RWPE2 (cell line): ENCODE measurements at regions not wholly inside any gene's neighbourhood (a gene's known extent, or its start where the extent isn't known, plus 50 kb on each side); places are given as distances from the start of the nearest gene placed in this dataset.
A peak's percentile ranks its signal among the peaks of the same experiment; 100 is the strongest.

Source experiments
- ATAC-seq: fragments of 200-7000 bp; cut with Tn5 transposase; 3 replicates; pipeline ENCODE4 v1.9.1; 2021; ENCODE audit warnings: low read depth
- DNase-seq: peaks from one replicate; pipeline ENCODE4 v3.0.0-alpha.2; 2020; ENCODE audit warnings: low spot score
- H3K27ac ChIP-seq: fragments of 450-650 bp; 2 replicates; pipeline ENCODE4 v1.5.1; 2017; ENCODE audit warnings: mild to moderate bottlenecking; ENCODE audit not compliant: poor library complexity, severe bottlenecking
- H3K27me3 ChIP-seq: fragments of 250-450 bp; sonication (Bioruptor Pico); 2 replicates; pipeline ENCODE4 v1.5.1; 2021; ENCODE audit warnings: mild to moderate bottlenecking, moderate library complexity; ENCODE audit not compliant: insufficient read depth, poor library complexity, severe bottlenecking
- H3K36me3 ChIP-seq: fragments of 250-450 bp; sonication (Bioruptor Pico); 2 replicates; pipeline ENCODE4 v1.5.1; 2020; ENCODE audit warnings: low read depth, mild to moderate bottlenecking, moderate library complexity
- H3K4me1 ChIP-seq: fragments of 250-450 bp; sonication (Bioruptor Pico); 2 replicates; pipeline ENCODE4 v1.5.1; 2021; ENCODE audit warnings: mild to moderate bottlenecking, moderate library complexity; ENCODE audit not compliant: insufficient read depth, poor library complexity, severe bottlenecking
- H3K4me3 ChIP-seq: fragments of 250-450 bp; sonication (Bioruptor Pico); 2 replicates; pipeline ENCODE4 v1.5.1; 2021; ENCODE audit warnings: mild to moderate bottlenecking, moderate library complexity; ENCODE audit not compliant: severe bottlenecking
- H3K9me3 ChIP-seq: fragments of 250-450 bp; sonication (Bioruptor Pico); 2 replicates; pipeline ENCODE4 v1.5.1; 2021; ENCODE audit warnings: mild to moderate bottlenecking, moderate library complexity; ENCODE audit not compliant: severe bottlenecking
- TF ChIP-seq, protein P1 (sequence below): fragments of 450-650 bp; IDR thresholded peaks from one replicate; pipeline ENCODE4 v1.5.1; 2017; ENCODE audit warnings: mild to moderate bottlenecking, moderate library complexity; ENCODE audit not compliant: poor library complexity, severe bottlenecking

DNA sequence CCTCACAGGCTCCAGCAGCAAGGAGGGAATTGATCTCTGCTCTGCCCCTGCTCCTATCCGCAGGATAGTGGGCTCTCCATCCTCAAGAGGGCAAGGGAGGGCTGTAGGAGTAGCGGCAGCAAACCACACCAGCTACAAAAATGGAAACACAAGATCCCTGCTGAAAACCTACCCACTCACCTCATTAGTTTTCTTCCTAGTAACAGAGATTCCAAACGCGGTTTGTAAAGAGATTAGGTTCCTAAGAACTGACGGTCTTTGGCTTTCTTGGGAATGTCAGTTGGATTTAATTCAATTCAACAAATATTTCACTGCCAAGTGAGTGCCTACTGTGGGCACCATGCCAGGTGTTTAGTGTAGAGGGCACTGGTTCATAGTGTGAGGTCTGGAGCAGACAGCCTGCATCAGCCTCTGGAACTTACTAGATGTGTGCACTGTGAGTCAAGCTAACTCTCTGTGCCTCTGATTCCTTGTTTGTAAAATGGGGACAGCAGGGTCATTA, 84.7 kb downstream of the MRPL46 start:
- ATAC-seq (peak; percentile 44; the same call in 2 of the 3 replicates), DNase-seq (no peak)
- H3K4me1 ChIP-seq, result no peaks in the 10 kb centered on the region
- H3K27ac ChIP-seq, result no peak overlapping the region
- TF ChIP-seq, protein P1, sequence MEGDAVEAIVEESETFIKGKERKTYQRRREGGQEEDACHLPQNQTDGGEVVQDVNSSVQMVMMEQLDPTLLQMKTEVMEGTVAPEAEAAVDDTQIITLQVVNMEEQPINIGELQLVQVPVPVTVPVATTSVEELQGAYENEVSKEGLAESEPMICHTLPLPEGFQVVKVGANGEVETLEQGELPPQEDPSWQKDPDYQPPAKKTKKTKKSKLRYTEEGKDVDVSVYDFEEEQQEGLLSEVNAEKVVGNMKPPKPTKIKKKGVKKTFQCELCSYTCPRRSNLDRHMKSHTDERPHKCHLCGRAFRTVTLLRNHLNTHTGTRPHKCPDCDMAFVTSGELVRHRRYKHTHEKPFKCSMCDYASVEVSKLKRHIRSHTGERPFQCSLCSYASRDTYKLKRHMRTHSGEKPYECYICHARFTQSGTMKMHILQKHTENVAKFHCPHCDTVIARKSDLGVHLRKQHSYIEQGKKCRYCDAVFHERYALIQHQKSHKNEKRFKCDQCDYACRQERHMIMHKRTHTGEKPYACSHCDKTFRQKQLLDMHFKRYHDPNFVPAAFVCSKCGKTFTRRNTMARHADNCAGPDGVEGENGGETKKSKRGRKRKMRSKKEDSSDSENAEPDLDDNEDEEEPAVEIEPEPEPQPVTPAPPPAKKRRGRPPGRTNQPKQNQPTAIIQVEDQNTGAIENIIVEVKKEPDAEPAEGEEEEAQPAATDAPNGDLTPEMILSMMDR, result no peak
- H3K36me3 ChIP-seq, result no peaks in the 10 kb centered on the region
- no peak overlapping the region for H3K4me3 ChIP-seq
- no peaks in the 10 kb centered on the region for H3K9me3 ChIP-seq
- peaks cover 3% of the 10 kb centered on the region for H3K27me3 ChIP-seq

DNA sequence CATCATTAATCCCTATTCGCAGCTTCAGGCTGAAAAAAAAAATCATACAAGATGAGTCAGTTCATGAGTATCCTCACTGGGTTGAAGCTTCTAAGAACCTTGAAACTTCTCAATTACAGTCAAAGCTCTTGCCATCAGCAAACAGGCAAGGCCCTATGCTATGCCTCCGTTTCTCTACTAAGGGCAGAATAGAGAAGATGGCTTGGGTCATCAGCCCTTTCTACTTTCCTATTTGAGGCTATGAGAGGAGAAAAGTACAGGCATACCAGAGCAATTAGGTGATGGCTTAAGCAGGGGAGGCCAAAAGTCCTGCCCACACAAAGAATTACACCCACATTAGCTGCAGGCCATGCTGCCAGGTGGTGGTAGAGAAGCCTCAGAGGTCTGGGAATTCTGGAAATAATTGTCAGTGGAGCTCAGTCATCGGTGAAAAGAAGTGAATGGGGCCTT, 89.0 kb downstream of the MRPL46 start:
- TF ChIP-seq, protein P1, result no peak
- H3K27ac ChIP-seq, result no peak overlapping the region
- ATAC-seq (peak; percentile 24; the same call in 2 of the 3 replicates), DNase-seq (no peak)
- no peaks in the 10 kb centered on the region for H3K36me3 ChIP-seq
- no peaks in the 10 kb centered on the region for H3K9me3 ChIP-seq
- no peaks in the 10 kb centered on the region for H3K4me1 ChIP-seq
- peaks cover 3% of the 10 kb centered on the region for H3K27me3 ChIP-seq
- H3K4me3 ChIP-seq, result no peak overlapping the region

DNA sequence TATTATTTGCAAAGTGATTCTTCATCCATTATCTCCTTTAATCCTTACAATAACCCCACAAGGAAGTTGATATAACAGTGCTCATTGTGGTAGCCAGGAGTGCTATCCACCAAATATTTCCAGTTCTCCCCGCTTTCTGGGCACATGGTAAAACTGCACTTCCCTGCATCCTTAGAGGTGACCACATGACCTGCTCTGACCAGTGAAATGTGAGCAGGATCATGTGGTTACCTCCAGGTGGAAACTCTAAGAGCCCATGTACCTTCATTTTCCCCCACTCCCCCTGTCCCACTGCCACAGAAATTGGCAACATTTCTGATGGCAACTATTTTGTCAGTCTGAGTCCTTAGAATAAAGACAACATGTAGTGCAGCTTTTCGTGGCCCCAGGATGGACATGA, 89.7 kb downstream of the MRPL46 start:
- no peaks in the 10 kb centered on the region for H3K36me3 ChIP-seq
- peaks cover 8% of the 10 kb centered on the region for H3K27me3 ChIP-seq
- H3K4me3 ChIP-seq, result no peak overlapping the region
- TF ChIP-seq, protein P1, result no peak
- DNase-seq, result no peak
- H3K9me3 ChIP-seq, result no peaks in the 10 kb centered on the region
- ATAC-seq, result no peak
- H3K4me1 ChIP-seq, result no peaks in the 10 kb centered on the region
- no peak overlapping the region for H3K27ac ChIP-seq

DNA sequence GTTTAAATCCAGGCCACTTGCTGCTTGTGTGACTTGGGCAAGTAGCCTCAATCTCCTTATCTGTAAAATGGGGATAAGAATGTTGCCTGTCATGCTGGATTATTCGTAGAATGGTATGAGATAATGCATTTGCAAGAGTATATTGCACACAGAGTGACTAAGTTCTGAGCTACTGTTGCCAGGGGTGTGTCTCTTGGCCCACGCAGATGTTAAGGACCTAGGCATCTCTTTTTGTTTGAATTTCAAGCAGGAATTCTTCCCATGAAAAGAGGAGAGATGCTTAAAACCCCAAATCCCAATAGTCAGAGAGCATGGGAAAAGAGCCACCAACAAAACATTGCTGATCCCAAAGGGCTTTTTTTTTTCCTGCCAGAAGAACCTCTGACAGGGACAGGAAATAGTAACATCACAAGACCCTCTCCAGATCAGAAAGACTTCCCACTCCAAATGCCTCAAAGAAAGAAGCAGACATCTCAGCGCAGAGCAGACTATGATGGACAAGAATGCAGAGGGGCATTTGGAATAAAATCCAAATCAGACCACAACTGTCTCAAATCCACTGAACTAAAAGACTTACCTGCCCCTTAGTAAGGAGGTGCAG, 90.5 kb downstream of the MRPL46 start:
- DNase-seq (no peak), ATAC-seq (0 out of 3 replicates have a peak, but pooled peaks have one; percentile 20)
- H3K9me3 ChIP-seq, result no peaks in the 10 kb centered on the region
- H3K4me1 ChIP-seq, result no peaks in the 10 kb centered on the region
- H3K27ac ChIP-seq, result no peak overlapping the region
- H3K27me3 ChIP-seq, result peaks cover 8% of the 10 kb centered on the region
- no peaks in the 10 kb centered on the region for H3K36me3 ChIP-seq
- H3K4me3 ChIP-seq, result no peak overlapping the region
- TF ChIP-seq, protein P1, result no peak

DNA sequence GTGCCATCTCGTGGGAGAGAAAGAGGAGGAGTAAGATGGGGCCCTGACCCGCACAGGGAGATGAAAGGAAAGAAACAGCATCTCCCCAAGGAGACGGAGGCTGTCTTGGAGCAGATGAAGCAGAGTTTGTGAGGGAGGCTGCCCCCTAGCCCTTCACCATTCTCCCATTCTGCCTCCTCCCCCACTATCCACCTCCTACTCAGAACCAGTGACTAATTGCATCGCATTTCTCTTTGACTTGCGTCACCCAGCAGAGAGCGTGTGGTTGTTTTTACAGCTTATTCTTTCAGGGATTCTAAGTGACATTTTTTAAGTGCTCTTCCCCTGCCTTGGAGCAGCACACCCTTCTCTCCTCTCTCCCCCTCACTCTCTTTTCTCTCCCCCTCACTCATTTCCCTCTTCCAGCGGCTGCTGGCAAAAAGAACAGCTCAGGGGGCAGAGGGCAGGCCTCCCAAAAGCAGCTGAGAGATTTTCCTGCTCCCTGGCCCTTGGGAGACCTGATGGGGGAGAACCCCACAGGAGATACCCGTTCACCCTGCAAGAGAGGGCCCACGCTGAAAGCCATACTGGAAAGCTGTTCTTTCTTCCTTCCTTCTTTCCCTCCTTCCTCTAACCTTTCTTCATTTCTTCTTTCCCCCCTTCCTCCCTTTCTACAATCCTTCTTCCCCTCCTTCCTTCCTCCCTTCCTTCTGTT, 91.8 kb downstream of the MRPL46 start:
- no peaks in the 10 kb centered on the region for H3K4me1 ChIP-seq
- no peak overlapping the region for H3K27ac ChIP-seq
- DNase-seq (no peak), ATAC-seq (peak; percentile 79)
- H3K9me3 ChIP-seq, result no peaks in the 10 kb centered on the region
- no peaks in the 10 kb centered on the region for H3K36me3 ChIP-seq
- no peak overlapping the region for H3K4me3 ChIP-seq
- TF ChIP-seq, protein P1, result no peak
- H3K27me3 ChIP-seq, result peaks cover 9% of the 10 kb centered on the region
